Gastroesophageal sphincter (tissue), 3 donors: ENCODE measurements at regions not wholly inside any gene's neighbourhood (a gene's known extent, or its start where the extent isn't known, plus 50 kb on each side); places are given as distances from the start of the nearest gene placed in this dataset.

ENCODE experiments used
- EP300 ChIP-seq: sonication (generic); formaldehyde crosslinking; IDR thresholded peaks from one replicate; pipeline ENCODE4 v1.6.1; 2017; ENCODE audit warnings: antibody characterized with exemption, mild to moderate bottlenecking
- POLR2A ChIP-seq, 2 donors: fragments of 450-650 bp; IDR thresholded peaks; one replicate each; pipeline ENCODE4 v1.6.1; 2017; ENCODE audit warnings: antibody characterized with exemption in 2 of 2, mild to moderate bottlenecking in 2 of 2, moderate library complexity in 1 of 2
- POLR2AphosphoS5 ChIP-seq: sonication (generic); formaldehyde crosslinking; IDR thresholded peaks from one replicate; pipeline ENCODE4 v1.6.1; 2017; ENCODE audit warnings: antibody characterized with exemption
- TF ChIP-seq, protein P1 (sequence below), 4 experiments: fragments of 200-600 bp in 2 of 4; fragments of 450-650 bp in 2 of 4; sonication (generic) in 1 of 4; IDR thresholded peaks; one replicate each; pipeline ENCODE4 v1.5.1; 2017 to 2019; ENCODE audit warnings: antibody characterized with exemption in 4 of 4, mild to moderate bottlenecking in 2 of 4, moderate library complexity in 2 of 4

DNA sequence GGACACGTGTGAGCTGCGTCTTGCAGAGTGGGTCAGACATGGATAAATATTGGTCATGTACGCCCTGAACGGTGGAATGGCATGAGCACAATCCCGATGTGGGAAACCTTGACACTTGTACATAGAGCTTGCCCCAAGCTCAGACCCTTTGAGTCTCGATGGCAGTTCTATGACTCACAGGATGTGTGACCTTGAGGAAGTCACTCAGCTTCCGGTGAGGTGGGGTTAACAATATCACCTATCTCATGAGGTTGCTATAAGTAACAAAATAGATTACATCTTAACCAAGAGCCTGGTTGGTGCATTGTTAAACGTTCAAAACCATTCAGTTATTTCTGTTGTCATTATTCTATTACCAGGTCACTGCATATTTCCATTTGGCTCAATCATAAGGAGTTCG lies 109.1 kb upstream of the TBL1X start:
- TF ChIP-seq, protein P1, sequence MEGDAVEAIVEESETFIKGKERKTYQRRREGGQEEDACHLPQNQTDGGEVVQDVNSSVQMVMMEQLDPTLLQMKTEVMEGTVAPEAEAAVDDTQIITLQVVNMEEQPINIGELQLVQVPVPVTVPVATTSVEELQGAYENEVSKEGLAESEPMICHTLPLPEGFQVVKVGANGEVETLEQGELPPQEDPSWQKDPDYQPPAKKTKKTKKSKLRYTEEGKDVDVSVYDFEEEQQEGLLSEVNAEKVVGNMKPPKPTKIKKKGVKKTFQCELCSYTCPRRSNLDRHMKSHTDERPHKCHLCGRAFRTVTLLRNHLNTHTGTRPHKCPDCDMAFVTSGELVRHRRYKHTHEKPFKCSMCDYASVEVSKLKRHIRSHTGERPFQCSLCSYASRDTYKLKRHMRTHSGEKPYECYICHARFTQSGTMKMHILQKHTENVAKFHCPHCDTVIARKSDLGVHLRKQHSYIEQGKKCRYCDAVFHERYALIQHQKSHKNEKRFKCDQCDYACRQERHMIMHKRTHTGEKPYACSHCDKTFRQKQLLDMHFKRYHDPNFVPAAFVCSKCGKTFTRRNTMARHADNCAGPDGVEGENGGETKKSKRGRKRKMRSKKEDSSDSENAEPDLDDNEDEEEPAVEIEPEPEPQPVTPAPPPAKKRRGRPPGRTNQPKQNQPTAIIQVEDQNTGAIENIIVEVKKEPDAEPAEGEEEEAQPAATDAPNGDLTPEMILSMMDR (IDR thresholded peaks at IDR 0.05): no peak
- TF ChIP-seq POLR2AphosphoS5: no peak
- TF ChIP-seq EP300: no peak
- no peak for TF ChIP-seq POLR2A (IDR thresholded peaks at IDR 0.05)
